Endothelial cell of umbilical vein (primary cell): ENCODE measurements at regions not wholly inside any gene's neighbourhood (a gene's known extent, or its start where the extent isn't known, plus 50 kb on each side); places are given as distances from the start of the nearest gene placed in this dataset.
A peak's percentile ranks its signal among the peaks of the same experiment; 100 is the strongest.

Source experiments
- BruUV-seq: library from RNA; stranded (reverse); fragments of 400-500 nt; replicated peaks from 2 replicates; lab custom pipeline; 2021; lab: Mats Ljungman, UMichigan
- CTCF ChIA-PET: fragments of 300-600, 350-600 bp; sonication (Branson Sonifier 250); formaldehyde crosslinking; loops from one replicate; lab custom pipeline; 2021; ENCODE audit warnings: antibody characterized with exemption, inconsistent platforms; lab: Charles Lee
- POLR2A ChIA-PET: fragments of 300-600, 350-600 bp; sonication (Branson Sonifier 250); formaldehyde crosslinking; loops from one replicate; lab custom pipeline; 2021; ENCODE audit warnings: antibody characterized with exemption, inconsistent platforms; lab: Charles Lee
- DNase-seq: peaks from one replicate; pipeline ENCODE4 v3.0.0-alpha.2; 2011; ENCODE audit warnings: low read depth, low spot score
- FAIRE-seq: peaks from 2 replicates; lab custom pipeline; 2011; peaks lifted over from hg19 to GRCh38; lab: Jason Lieb, UNC
- H2AFZ ChIP-seq: 2 replicates; pipeline ENCODE4 v1.6.0; 2012; ENCODE audit warnings: low read depth, low read length, control low read depth, inconsistent platforms
- H3K27ac ChIP-seq: 2 replicates; pipeline ENCODE4 v1.5.1; 2011; ENCODE audit warnings: low read depth, mild to moderate bottlenecking, control low read depth, low read length, moderate library complexity; ENCODE audit not compliant: insufficient read depth
- H3K27me3 ChIP-seq, 2 experiments: 2 replicates each; pipeline versions ENCODE4 v1.6.0 to v1.6.1; 2011; ENCODE audit warnings: low read length in 2 of 2, mixed read lengths in 1 of 2; ENCODE audit not compliant: control insufficient read depth in 2 of 2, insufficient read depth in 2 of 2
- H3K36me3 ChIP-seq, 2 experiments: 2 replicates in 1 of 2; 3 replicates in 1 of 2; pipeline ENCODE4 v1.5.1; 2011; ENCODE audit warnings: low read length in 2 of 2, mild to moderate bottlenecking in 1 of 2, moderate library complexity in 1 of 2; ENCODE audit not compliant: control insufficient read depth in 2 of 2, insufficient read depth in 2 of 2; ENCODE audit errors: extremely low read depth in 1 of 2
- H3K4me1 ChIP-seq: 3 replicates; pipeline ENCODE4 v1.5.1; 2011; ENCODE audit warnings: mild to moderate bottlenecking, low read length; ENCODE audit not compliant: control insufficient read depth, insufficient read depth; ENCODE audit errors: extremely low read depth
- H3K4me2 ChIP-seq: 2 replicates; pipeline ENCODE4 v1.6.1; 2011; ENCODE audit warnings: low read length, control low read depth, mixed read lengths; ENCODE audit not compliant: insufficient read depth
- H3K4me3 ChIP-seq, 3 experiments: fragments of 200-600 bp in 1 of 3; sonication (generic), shearing (Covaris generic) in 1 of 3; replicated peaks in 1 of 3; 2 replicates each; pipeline ENCODE4 v1.5.1; 2011 to 2016; ENCODE audit warnings: control low read depth in 3 of 3, low read length in 3 of 3, mild to moderate bottlenecking in 2 of 3, inconsistent platforms in 1 of 3, low read depth in 1 of 3, moderate library complexity in 1 of 3; ENCODE audit not compliant: insufficient read depth in 1 of 3
- H3K79me2 ChIP-seq: 2 replicates; pipeline ENCODE4 v1.6.0; 2012; ENCODE audit warnings: low read length, inconsistent platforms; ENCODE audit not compliant: control insufficient read depth, insufficient read depth
- H3K9ac ChIP-seq: replicated peaks from 2 replicates; pipeline ENCODE3; 2011; ENCODE audit warnings: low read length, control low read depth; ENCODE audit not compliant: insufficient read depth; ENCODE audit errors: extremely low read depth
- H3K9me1 ChIP-seq: replicated peaks from 3 replicates; pipeline ENCODE4 v1.6.0; 2011; ENCODE audit warnings: mild to moderate bottlenecking, low read length; ENCODE audit not compliant: control insufficient read depth, insufficient read depth; ENCODE audit errors: extremely low read depth
- H3K9me3 ChIP-seq: replicated peaks from 2 replicates; pipeline ENCODE4 v1.5.1; 2012; ENCODE audit warnings: low read length, inconsistent platforms; ENCODE audit not compliant: control insufficient read depth, insufficient read depth
- H4K20me1 ChIP-seq: replicated peaks from 2 replicates; pipeline ENCODE3; 2011; ENCODE audit warnings: mild to moderate bottlenecking, low read length; ENCODE audit not compliant: control insufficient read depth, insufficient read depth; ENCODE audit errors: extremely low read depth
- CTCF ChIP-seq, 2 donors: IDR thresholded peaks; 1 replicate in 1 of 2; 2 replicates in 1 of 2; pipeline ENCODE4 v1.5.1; 2011; ENCODE audit warnings: low read length in 2 of 2, mild to moderate bottlenecking in 2 of 2, moderate library complexity in 2 of 2, control low read depth in 1 of 2, inconsistent platforms in 1 of 2, low read depth in 1 of 2; ENCODE audit not compliant: insufficient read depth in 1 of 2; ENCODE audit errors: extremely low read depth in 1 of 2
- EZH2 ChIP-seq: IDR thresholded peaks from 2 replicates; pipeline ENCODE4 v1.6.1; 2012; ENCODE audit warnings: borderline replicate concordance, low read depth, mild to moderate bottlenecking, moderate library complexity, low read length, inconsistent platforms; ENCODE audit not compliant: severe bottlenecking
- FOS ChIP-seq: IDR thresholded peaks from 2 replicates; pipeline ENCODE4 v1.6.1; 2011; ENCODE audit warnings: mild to moderate bottlenecking, low read length, moderate library complexity, borderline replicate concordance; ENCODE audit not compliant: insufficient read depth
- GATA2 ChIP-seq: IDR thresholded peaks from 2 replicates; pipeline ENCODE4 v1.7.0; 2011; ENCODE audit warnings: low read depth, mild to moderate bottlenecking, moderate library complexity, mixed read lengths, low read length; ENCODE audit not compliant: insufficient read length, insufficient read depth
- JUN ChIP-seq: IDR thresholded peaks from 2 replicates; pipeline ENCODE4 v1.6.1; 2011; ENCODE audit warnings: borderline replicate concordance, low read depth; ENCODE audit not compliant: insufficient read length, insufficient read depth
- MAX ChIP-seq: IDR thresholded peaks from 2 replicates; pipeline ENCODE4 v1.6.1; 2011; ENCODE audit not compliant: insufficient read depth, insufficient read length
- MYC ChIP-seq: IDR thresholded peaks from one replicate; pipeline ENCODE4 v1.6.1; 2011; ENCODE audit warnings: mild to moderate bottlenecking, low read depth, low read length
- POLR2A ChIP-seq: IDR thresholded peaks from 2 replicates; pipeline ENCODE4 v1.6.1; 2012; ENCODE audit warnings: low read depth, mild to moderate bottlenecking, control low read depth, low read length
- POLR2AphosphoS5 ChIP-seq: IDR thresholded peaks from 2 replicates; pipeline ENCODE4 v1.6.1; 2012; ENCODE audit warnings: low read depth, mild to moderate bottlenecking, control low read depth, low read length, moderate library complexity; ENCODE audit not compliant: insufficient read depth
- dilution Hi-C: fragments of 300-500 bp; cut with MboI; formaldehyde crosslinking; loops from one replicate; pipeline ENCODE4 v1.15.0; 2019; ENCODE audit warnings: low sequenced_read_pairs; ENCODE audit not compliant: extremely low pct_ligation_motif_present
- intact Hi-C: fragments of 100-400 bp; cut with micrococcal nuclease; formaldehyde crosslinking; loops from one replicate; pipeline ENCODE4 v1.10.0; 2022

DNA sequence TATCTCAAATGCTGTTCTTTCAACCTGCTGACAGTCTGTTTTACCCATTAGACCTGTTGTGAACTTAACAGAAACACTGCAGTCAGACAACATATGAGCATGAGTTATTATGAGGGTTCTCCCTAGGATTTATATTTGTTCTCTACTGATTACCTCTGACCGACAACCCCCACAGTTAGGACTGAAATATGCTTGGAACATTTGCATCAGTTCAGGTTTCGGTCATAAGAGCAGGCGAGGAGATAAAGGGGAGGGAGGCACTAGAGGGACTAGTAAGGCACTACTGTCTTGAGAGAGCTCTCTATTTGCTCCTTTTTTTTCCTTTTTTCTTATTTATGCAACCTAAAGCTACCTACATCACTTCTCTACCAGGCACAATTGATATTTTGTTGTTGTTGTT lies 133.2 kb upstream of the REG3G start:
- Histone ChIP-seq H3K9ac (no peak overlapping the region), H3K79me2 (no peaks in the 10 kb centered on the region), H3K27ac (no peak overlapping the region), H3K9me3 (no peaks in the 10 kb centered on the region), H2AFZ (no peak overlapping the region), H3K27me3 (no peaks in the 10 kb centered on the region), H3K4me1 (no peaks in the 10 kb centered on the region), H3K36me3 (no peaks in the 10 kb centered on the region), H4K20me1 (no peaks in the 10 kb centered on the region), H3K9me1 (peaks cover 2% of the 10 kb centered on the region), H3K4me2 (no peak overlapping the region), H3K4me3 (no peak overlapping the region)
- intact Hi-C loops (no loop called here), dilution Hi-C loops (no loop called here)
- TF ChIP-seq POLR2AphosphoS5 (no peak), GATA2 (no peak), MYC (no peak)
- CTCF ChIA-PET = no interaction called here
- POLR2A ChIA-PET = no interaction called here
- no peak for FAIRE-seq
- BruUV-seq = no TSS peak
- DNase-seq = no peak

GRCh38 chr2:78895022-78895421 lies 130.5 kb upstream of the REG3G start:
- H3K36me3 ChIP-seq = no peaks in the 10 kb centered on the region
- TF ChIP-seq POLR2AphosphoS5 = no peak
- no peak for TF ChIP-seq POLR2A
- no peak for TF ChIP-seq MAX
- no peak for TF ChIP-seq FOS
- TF ChIP-seq JUN = no peak
- TF ChIP-seq EZH2 = no peak
- no peak for TF ChIP-seq GATA2
- TF ChIP-seq CTCF (IDR thresholded peaks at IDR 0.05; ENCODE audit: extremely low read depth in 1 of 2, insufficient read depth in 1 of 2, low read depth in 1 of 2, low read length in 2 of 2) = no peak
- TF ChIP-seq MYC = no peak
- no peak overlapping the region for H2AFZ ChIP-seq
- intact Hi-C loops = no loop called here
- H3K4me1 ChIP-seq = no peaks in the 10 kb centered on the region
- no peaks in the 10 kb centered on the region for H3K27me3 ChIP-seq
- H4K20me1 ChIP-seq = no peaks in the 10 kb centered on the region
- ChIA-PET POLR2A (no interaction called here), CTCF (no interaction called here)
- DNase-seq = peak; percentile 12
- H3K4me2 ChIP-seq = no peak overlapping the region
- H3K9ac ChIP-seq = no peak overlapping the region
- H3K9me3 ChIP-seq = no peaks in the 10 kb centered on the region
- dilution Hi-C loops = no loop called here
- peaks cover 2% of the 10 kb centered on the region for H3K9me1 ChIP-seq
- H3K27ac ChIP-seq = no peak overlapping the region
- no peaks in the 10 kb centered on the region for H3K79me2 ChIP-seq
- FAIRE-seq = no peak
- no peak overlapping the region for H3K4me3 ChIP-seq
- no TSS peak for BruUV-seq
